Thyroid gland (tissue), 4 donors: ENCODE measurements at regions not wholly inside any gene's neighbourhood (a gene's known extent, or its start where the extent isn't known, plus 50 kb on each side); places are given as distances from the start of the nearest gene placed in this dataset.
A peak's percentile ranks its signal among the peaks of the same experiment; 100 is the strongest.

Experiments used
- DNase-seq, 2 donors: peaks; one replicate each; pipeline ENCODE4 v3.0.0-alpha.2; 2019
- H3K27ac ChIP-seq, 3 donors: fragments of 200-600 bp; sonication (generic); 1 replicate in 2 of 3; 2 replicates in 1 of 3; pipeline ENCODE4 v1.5.1; 2016 to 2019; ENCODE audit warnings: mild to moderate bottlenecking in 1 of 3, moderate library complexity in 1 of 3
- H3K27me3 ChIP-seq: fragments of 200-600 bp; sonication (generic); one replicate; pipeline ENCODE4 v1.5.1; 2019
- H3K36me3 ChIP-seq, 2 donors: fragments of 200-600 bp; sonication (generic); one replicate each; pipeline ENCODE4 v1.5.1; 2016 to 2019
- H3K4me1 ChIP-seq, 2 donors: fragments of 200-600 bp; sonication (generic); one replicate each; pipeline ENCODE4 v1.5.1; 2017 to 2019
- H3K4me3 ChIP-seq, 3 donors: fragments of 200-600 bp; sonication (generic); replicated peaks in 1 of 3; 1 replicate in 2 of 3; 2 replicates in 1 of 3; pipeline ENCODE4 v1.5.1; 2016; ENCODE audit warnings: mild to moderate bottlenecking in 1 of 3
- H3K9me3 ChIP-seq: fragments of 200-600 bp; sonication (generic); one replicate; pipeline ENCODE4 v1.5.1; 2017
- CTCF ChIP-seq, 6 experiments: fragments of 200-600 bp in 3 of 6; fragments of 450-650 bp in 3 of 6; sonication (generic) in 3 of 6; IDR thresholded peaks; one replicate each; pipeline ENCODE4 v1.5.1; 2016 to 2019; ENCODE audit warnings: antibody characterized with exemption in 6 of 6, mild to moderate bottlenecking in 2 of 6, inconsistent platforms in 1 of 6, moderate library complexity in 1 of 6
- POLR2A ChIP-seq, 2 donors: fragments of 450-650 bp; IDR thresholded peaks; one replicate each; pipeline ENCODE4 v1.6.1; 2017; ENCODE audit warnings: antibody characterized with exemption in 2 of 2, mild to moderate bottlenecking in 2 of 2, moderate library complexity in 1 of 2
- WGBS, 2 donors: methylation state at CpG; one replicate each; pipeline ENCODE4 v1.1.5; 2017; 5-methylcytosine and 5-hydroxymethylcytosine counted together
- intact Hi-C: fragments of 100-400 bp; cut with DNase I; formaldehyde crosslinking; loops from one replicate; pipeline ENCODE4 v1.15.1; 2023

GRCh38 chr4:111792632-111793031 is 352.6 kb upstream of the FAM241A start:
- Histone ChIP-seq H3K9me3 (no peaks in the 10 kb centered on the region), H3K27ac (no peak overlapping the region), H3K4me1 (no peaks in the 10 kb centered on the region), H3K27me3 (no peaks in the 10 kb centered on the region), H3K36me3 (no peaks in the 10 kb centered on the region), H3K4me3 (no peak overlapping the region)
- intact Hi-C loops = no loop called here
- DNase-seq = no peak
- TF ChIP-seq POLR2A (IDR thresholded peaks at IDR 0.05) (no peak), CTCF (IDR thresholded peaks at IDR 0.05) (no peak)
- WGBS, 2 donors = 17 to 21% methylated on average over 1 of the region's 1 CpG

GRCh38 chr4:111793433-111794091 is 351.7 kb upstream of the FAM241A start:
- 68 to 71% methylated on average over 2 of the region's 2 CpGs for WGBS, 2 donors
- intact Hi-C loops = no loop called here
- DNase-seq = no peak
- Histone ChIP-seq H3K4me1 (no peaks in the 10 kb centered on the region), H3K27me3 (no peaks in the 10 kb centered on the region), H3K27ac (no peak overlapping the region), H3K9me3 (no peaks in the 10 kb centered on the region), H3K4me3 (no peak overlapping the region), H3K36me3 (no peaks in the 10 kb centered on the region)
- TF ChIP-seq POLR2A (IDR thresholded peaks at IDR 0.05) (no peak), CTCF (IDR thresholded peaks at IDR 0.05) (no peak)

GRCh38 chr4:111797455-111798163 is 347.6 kb upstream of the FAM241A start:
- no peak for DNase-seq
- H3K27ac ChIP-seq = no peak overlapping the region
- WGBS, 2 donors = 81 to 84% methylated on average over 5 of the region's 5 CpGs
- H3K4me3 ChIP-seq = no peak overlapping the region
- no peaks in the 10 kb centered on the region for H3K27me3 ChIP-seq
- TF ChIP-seq CTCF (IDR thresholded peaks at IDR 0.05) (no peak), POLR2A (IDR thresholded peaks at IDR 0.05) (no peak)
- H3K4me1 ChIP-seq = no peaks in the 10 kb centered on the region
- intact Hi-C loops = no loop called here
- no peaks in the 10 kb centered on the region for H3K9me3 ChIP-seq
- no peaks in the 10 kb centered on the region for H3K36me3 ChIP-seq

GRCh38 chr4:111798840-111799239 is 346.4 kb upstream of the FAM241A start:
- TF ChIP-seq POLR2A (IDR thresholded peaks at IDR 0.05) (no peak), CTCF (IDR thresholded peaks at IDR 0.05) (peak in 3 of 6 experiments; percentile 20 to 23 (median 20))
- no peak overlapping the region for H3K27ac ChIP-seq
- no peaks in the 10 kb centered on the region for H3K4me1 ChIP-seq
- WGBS, 2 donors = 32 to 39% methylated on average over 2 of the region's 2 CpGs
- H3K9me3 ChIP-seq = no peaks in the 10 kb centered on the region
- H3K27me3 ChIP-seq = no peaks in the 10 kb centered on the region
- H3K36me3 ChIP-seq = no peaks in the 10 kb centered on the region
- no peak overlapping the region for H3K4me3 ChIP-seq
- intact Hi-C loops = no loop called here
- no peak for DNase-seq

- intact Hi-C loops = no loop called here
- 90 to 98% methylated on average over 2 of the region's 2 CpGs for WGBS, 2 donors
- DNase-seq = no peak
These were observed 344.7 kb upstream of the FAM241A start for GRCh38 chr4:111800551-111800950.

More at GRCh38 chr4:111800551-111800950, 344.7 kb upstream of the FAM241A start:
- Histone ChIP-seq H3K9me3 (no peaks in the 10 kb centered on the region), H3K27ac (no peak overlapping the region), H3K4me1 (no peaks in the 10 kb centered on the region), H3K4me3 (no peak overlapping the region), H3K36me3 (no peaks in the 10 kb centered on the region), H3K27me3 (no peaks in the 10 kb centered on the region)
- TF ChIP-seq POLR2A (IDR thresholded peaks at IDR 0.05) (no peak), CTCF (IDR thresholded peaks at IDR 0.05) (no peak)
